GM23248 (cell line): ENCODE measurements at regions not wholly inside any gene's neighbourhood (a gene's known extent, or its start where the extent isn't known, plus 50 kb on each side); places are given as distances from the start of the nearest gene placed in this dataset.

Experiments used
- DNase-seq: peaks from one replicate; pipeline ENCODE4 v3.0.0-alpha.2; 2015
- H2AFZ ChIP-seq: fragments of 200-600 bp; sonication (generic); 2 replicates; pipeline ENCODE4 v1.6.1; 2016; ENCODE audit warnings: antibody characterized with exemption
- H3F3A ChIP-seq: fragments of 200-600 bp; sonication (generic); 2 replicates; pipeline ENCODE4 v1.6.1; 2016; ENCODE audit warnings: mild to moderate bottlenecking, antibody characterized with exemption, mixed run types; ENCODE audit not compliant: insufficient read depth
- H3K27ac ChIP-seq: fragments of 200-600 bp; sonication (generic); 2 replicates; pipeline ENCODE4 v1.5.1; 2016; ENCODE audit warnings: mild to moderate bottlenecking
- H3K27me3 ChIP-seq: fragments of 200-600 bp; sonication (generic); replicated peaks from 2 replicates; pipeline ENCODE4 v1.6.1; 2016; ENCODE audit warnings: mild to moderate bottlenecking; ENCODE audit not compliant: insufficient read depth
- H3K36me3 ChIP-seq: fragments of 200-600 bp; sonication (generic); 2 replicates; pipeline ENCODE4 v1.6.1; 2016; ENCODE audit warnings: low read depth, mild to moderate bottlenecking
- H3K4me1 ChIP-seq: fragments of 200-600 bp; sonication (generic); 2 replicates; pipeline ENCODE4 v1.6.1; 2016; ENCODE audit warnings: mild to moderate bottlenecking; ENCODE audit not compliant: insufficient read depth
- H3K4me2 ChIP-seq: fragments of 200-600 bp; sonication (generic); one replicate; pipeline ENCODE4 v1.6.1; 2016; ENCODE audit warnings: mild to moderate bottlenecking; ENCODE audit not compliant: unreplicated experiment
- H3K4me3 ChIP-seq: fragments of 200-600 bp; sonication (generic); 2 replicates; pipeline ENCODE4 v1.5.1; 2016; ENCODE audit warnings: mild to moderate bottlenecking
- H3K79me2 ChIP-seq: fragments of 200-600 bp; sonication (generic); 2 replicates; pipeline ENCODE4 v1.6.1; 2016; ENCODE audit warnings: mild to moderate bottlenecking; ENCODE audit not compliant: insufficient read depth
- H3K9ac ChIP-seq: fragments of 200-600 bp; sonication (generic); 2 replicates; pipeline ENCODE4 v1.6.1; 2016; ENCODE audit warnings: mild to moderate bottlenecking
- H3K9me2 ChIP-seq: fragments of 200-600 bp; sonication (generic); 2 replicates; pipeline ENCODE4 v1.6.1; 2016; ENCODE audit warnings: mixed run types, mild to moderate bottlenecking, moderate library complexity; ENCODE audit not compliant: insufficient read depth
- H3K9me3 ChIP-seq: fragments of 200-600 bp; sonication (generic); one replicate; pipeline ENCODE4 v1.6.1; 2017; ENCODE audit warnings: low read depth
- H4K20me1 ChIP-seq: fragments of 200-600 bp; sonication (generic); 2 replicates; pipeline ENCODE4 v1.6.0; 2016; ENCODE audit not compliant: insufficient read depth
- EZH2 ChIP-seq: fragments of 200-600 bp; sonication (generic); IDR thresholded peaks from 2 replicates; pipeline ENCODE4 v1.6.1; 2018; ENCODE audit warnings: antibody characterized with exemption, mild to moderate bottlenecking; ENCODE audit not compliant: insufficient read depth, poor library complexity, severe bottlenecking
- EZH2phosphoT487 ChIP-seq: fragments of 200-600 bp; sonication (generic); IDR thresholded peaks from 2 replicates; pipeline ENCODE4 v1.6.1; 2018; ENCODE audit warnings: antibody characterized with exemption, moderate library complexity, mild to moderate bottlenecking, low read depth; ENCODE audit not compliant: insufficient read depth
- WGBS, 2 experiments: methylation state at CpG; one replicate each; pipeline ENCODE4 v1.1.6; 2015 to 2017; ENCODE audit warnings: low lambda C conversion rate in 2 of 2, low coverage in 1 of 2; ENCODE audit errors: missing lambda C conversion rate in 2 of 2; 5-methylcytosine and 5-hydroxymethylcytosine counted together
- in situ Hi-C: fragments of 300-500 bp; cut with MboI; formaldehyde crosslinking; loops from 2 replicates; pipeline ENCODE4 v1.15.0; 2020

DNA sequence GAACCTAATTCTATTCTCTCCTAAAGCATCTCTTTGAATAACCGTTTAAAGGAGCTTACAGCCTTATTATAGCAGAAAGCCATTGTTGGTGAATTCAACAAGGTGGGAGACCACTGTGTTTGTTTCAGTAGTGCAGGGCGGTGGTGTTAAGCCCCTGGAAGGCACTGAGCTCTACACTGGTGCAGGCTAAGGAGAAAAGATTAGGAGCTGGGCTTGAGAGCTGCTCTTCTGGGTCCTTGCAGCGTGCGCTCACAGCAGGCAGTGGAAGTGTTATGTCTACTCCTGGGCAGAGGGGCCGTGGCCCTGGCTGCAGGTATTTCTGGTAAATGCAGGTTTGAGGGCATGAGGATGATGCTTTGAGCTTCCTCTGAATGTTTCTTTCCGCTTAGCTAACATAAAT is 361.2 kb downstream of the RNF144B start:
- 78% methylated on average over 6 of the region's 6 CpGs for WGBS, 2 experiments
- in situ Hi-C loops, result loop anchor here (25.0 kb wide), 1 partner anchor 1114 kb away; no protein-coding TSS in a partner anchor

DNA sequence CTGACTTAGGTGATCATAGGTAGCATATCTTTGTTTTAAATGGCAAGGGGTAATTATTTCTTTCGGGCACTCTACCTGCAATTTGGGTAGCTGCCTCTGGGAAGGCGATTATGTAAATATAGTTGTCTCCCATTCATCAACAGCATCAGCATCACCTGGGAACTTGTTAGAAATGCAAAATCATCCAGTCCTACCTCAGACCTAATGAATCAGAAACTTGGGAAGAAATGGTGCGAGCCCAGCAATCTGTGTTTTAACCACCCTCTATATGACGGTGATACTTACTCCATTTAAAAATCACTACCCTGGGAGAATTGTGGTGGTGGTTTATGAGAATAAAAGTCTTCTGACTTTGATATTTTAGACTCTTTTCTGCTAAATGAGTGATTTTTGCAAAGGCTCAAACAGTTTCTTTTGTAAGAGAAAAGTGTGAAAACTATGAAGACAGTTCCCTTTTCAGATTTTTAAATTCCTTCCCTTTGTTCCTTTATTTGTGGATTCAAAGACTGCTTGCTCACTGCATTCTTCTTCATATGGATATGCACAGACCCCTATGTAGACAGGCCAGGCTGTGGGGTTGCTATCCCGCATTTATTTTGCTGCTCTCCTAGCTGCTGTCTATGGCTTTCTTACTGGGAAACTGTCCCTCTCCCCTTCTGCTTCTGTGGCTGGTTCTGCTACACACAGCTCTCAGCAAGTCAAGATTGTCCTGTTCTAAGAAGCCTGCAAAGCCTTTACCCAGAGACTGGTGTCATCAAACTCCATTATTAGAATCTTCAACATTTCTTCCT is 365.3 kb downstream of the RNF144B start:
- in situ Hi-C loops, result no loop called here
- no peaks in the 10 kb centered on the region for H3K79me2 ChIP-seq

More for the DNA sequence above, 361.2 kb downstream of the RNF144B start:
- Histone ChIP-seq H2AFZ (no peak overlapping the region), H3K9me2 (no peaks in the 10 kb centered on the region), H3K27me3 (no peaks in the 10 kb centered on the region), H3K36me3 (no peaks in the 10 kb centered on the region), H3K4me3 (no peak overlapping the region), H3K4me2 (no peak overlapping the region), H3F3A (no peaks in the 10 kb centered on the region), H3K9ac (no peak overlapping the region), H3K79me2 (no peaks in the 10 kb centered on the region), H3K27ac (no peak overlapping the region), H3K4me1 (no peaks in the 10 kb centered on the region), H3K9me3 (no peaks in the 10 kb centered on the region), H4K20me1 (no peaks in the 10 kb centered on the region)
- no peak for DNase-seq
- TF ChIP-seq EZH2 (no peak), EZH2phosphoT487 (no peak)

DNA sequence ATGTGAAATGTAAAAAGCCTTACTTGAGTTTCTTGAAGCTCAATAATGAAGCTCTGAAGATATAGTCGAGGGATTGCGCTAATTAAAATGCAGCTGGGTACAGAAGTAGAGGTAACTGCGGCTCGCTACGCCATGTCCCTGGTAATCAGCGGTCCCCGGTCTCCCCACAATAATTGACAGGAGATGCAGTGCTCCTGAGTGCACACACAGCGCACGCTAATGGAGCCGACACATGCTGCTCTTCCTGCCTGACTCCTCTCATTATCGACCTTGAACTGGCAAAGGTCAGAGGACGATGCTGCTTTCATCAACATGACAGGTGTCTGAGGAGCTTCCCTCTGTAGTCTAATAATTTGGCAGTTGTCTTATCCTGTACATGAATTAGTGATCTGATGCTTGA is 365.9 kb downstream of the RNF144B start:
- Histone ChIP-seq H3K27ac (no peak overlapping the region), H3K9ac (no peak overlapping the region), H3F3A (no peaks in the 10 kb centered on the region), H3K9me3 (no peaks in the 10 kb centered on the region), H3K9me2 (no peaks in the 10 kb centered on the region), H2AFZ (no peak overlapping the region), H3K4me2 (no peak overlapping the region), H3K79me2 (no peaks in the 10 kb centered on the region), H4K20me1 (no peaks in the 10 kb centered on the region), H3K36me3 (no peaks in the 10 kb centered on the region), H3K27me3 (no peaks in the 10 kb centered on the region), H3K4me3 (no peak overlapping the region), H3K4me1 (no peaks in the 10 kb centered on the region)
- TF ChIP-seq EZH2phosphoT487 (no peak), EZH2 (no peak)
- WGBS, 2 experiments, result 72 to 74% methylated on average over 12 of the region's 12 CpGs
- no peak for DNase-seq
- in situ Hi-C loops, result no loop called here

More for the DNA sequence above, 365.3 kb downstream of the RNF144B start:
- no peak for DNase-seq
- no peaks in the 10 kb centered on the region for H3F3A ChIP-seq
- H3K27ac ChIP-seq, result no peak overlapping the region
- H2AFZ ChIP-seq, result no peak overlapping the region
- TF ChIP-seq EZH2 (no peak), EZH2phosphoT487 (no peak)
- H3K27me3 ChIP-seq, result no peaks in the 10 kb centered on the region
- WGBS, 2 experiments, result 59 to 62% methylated on average over 5 of the region's 5 CpGs
- no peaks in the 10 kb centered on the region for H3K9me3 ChIP-seq
- no peaks in the 10 kb centered on the region for H4K20me1 ChIP-seq
- no peak overlapping the region for H3K4me3 ChIP-seq
- no peak overlapping the region for H3K4me2 ChIP-seq
- H3K36me3 ChIP-seq, result no peaks in the 10 kb centered on the region
- no peak overlapping the region for H3K9ac ChIP-seq
- H3K4me1 ChIP-seq, result no peaks in the 10 kb centered on the region
- no peaks in the 10 kb centered on the region for H3K9me2 ChIP-seq

DNA sequence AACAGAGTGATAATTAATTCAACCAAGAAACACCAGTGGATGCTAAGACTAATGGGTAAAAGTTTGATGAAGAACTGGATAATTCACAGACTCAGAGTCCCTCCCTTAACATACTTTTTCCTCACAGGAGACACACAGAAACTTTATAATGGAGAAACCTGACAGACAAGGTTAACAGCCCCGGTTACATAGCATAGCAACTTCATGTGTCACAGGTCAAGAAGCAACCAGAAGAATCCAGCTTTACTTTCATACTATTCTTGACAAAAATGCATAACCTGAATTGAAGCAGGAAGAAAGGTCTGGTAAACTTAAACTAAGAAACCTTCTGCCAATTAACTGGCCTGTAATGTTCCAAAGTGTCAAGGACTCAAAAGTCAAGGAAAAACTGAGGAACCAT is 375.9 kb downstream of the RNF144B start:
- no peaks in the 10 kb centered on the region for H3K79me2 ChIP-seq
- no peaks in the 10 kb centered on the region for H3K27me3 ChIP-seq
- no peak overlapping the region for H3K27ac ChIP-seq
- 33 to 40% methylated on average over 1 of the region's 1 CpG for WGBS, 2 experiments
- H3K9me2 ChIP-seq, result no peaks in the 10 kb centered on the region
- H3K4me1 ChIP-seq, result no peaks in the 10 kb centered on the region
- in situ Hi-C loops, result no loop called here
- H2AFZ ChIP-seq, result no peak overlapping the region
- DNase-seq, result no peak
- H3K9ac ChIP-seq, result no peak overlapping the region
- no peaks in the 10 kb centered on the region for H3F3A ChIP-seq
- no peak overlapping the region for H3K4me2 ChIP-seq
- no peaks in the 10 kb centered on the region for H4K20me1 ChIP-seq
- H3K9me3 ChIP-seq, result no peaks in the 10 kb centered on the region
- no peak overlapping the region for H3K4me3 ChIP-seq
- H3K36me3 ChIP-seq, result no peaks in the 10 kb centered on the region
- TF ChIP-seq EZH2 (no peak), EZH2phosphoT487 (no peak)
